Cerebellar cortex (tissue), 1 donor: ENCODE measurements at regions not wholly inside any gene's neighbourhood (a gene's known extent, or its start where the extent isn't known, plus 50 kb on each side); places are given as distances from the start of the nearest gene placed in this dataset.
A peak's percentile ranks its signal among the peaks of the same experiment; 100 is the strongest.

Source experiments
- DNase-seq: peaks from one replicate; pipeline ENCODE4 v3.0.0-alpha.2; 2015; ENCODE audit warnings: low spot score

DNA sequence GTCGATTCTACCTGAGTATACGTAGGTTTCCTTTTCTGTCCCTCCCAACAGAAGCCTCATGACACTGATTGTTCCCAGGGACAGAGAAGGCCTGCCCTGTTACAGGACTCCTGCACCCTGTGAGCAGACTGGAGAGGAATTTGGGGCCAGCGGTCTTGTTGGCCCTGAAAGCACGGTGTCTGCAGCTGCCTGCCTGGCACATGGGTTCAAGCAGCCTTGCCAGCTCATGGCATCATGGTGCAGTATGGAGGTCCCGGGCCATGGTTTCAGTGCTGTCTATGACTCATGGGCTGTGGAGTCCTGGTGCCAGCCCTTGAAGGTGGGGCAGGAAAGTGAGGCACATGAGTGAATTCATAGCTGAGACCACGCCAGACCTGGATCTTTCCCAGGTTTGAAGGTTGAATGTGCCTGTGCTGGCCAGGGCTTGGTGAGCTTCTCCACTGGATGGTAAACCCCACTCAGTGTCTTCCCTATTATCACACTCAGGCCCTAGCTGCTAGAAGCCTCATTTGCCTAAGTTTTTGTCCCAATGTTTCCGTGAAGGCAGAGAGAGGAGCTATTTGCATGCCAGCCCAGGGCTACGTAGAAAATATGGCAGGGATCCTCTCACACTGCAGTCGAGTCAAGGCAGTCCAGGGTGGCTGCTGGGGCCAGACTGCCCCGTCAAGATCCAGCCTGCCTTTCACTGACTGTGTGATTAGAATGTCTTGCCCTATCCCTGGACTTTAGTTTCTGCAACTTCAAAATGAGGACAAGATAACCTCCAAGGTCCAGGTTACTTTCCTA is 277.2 kb upstream of the CCL2 start:
- no peak for DNase-seq

DNA sequence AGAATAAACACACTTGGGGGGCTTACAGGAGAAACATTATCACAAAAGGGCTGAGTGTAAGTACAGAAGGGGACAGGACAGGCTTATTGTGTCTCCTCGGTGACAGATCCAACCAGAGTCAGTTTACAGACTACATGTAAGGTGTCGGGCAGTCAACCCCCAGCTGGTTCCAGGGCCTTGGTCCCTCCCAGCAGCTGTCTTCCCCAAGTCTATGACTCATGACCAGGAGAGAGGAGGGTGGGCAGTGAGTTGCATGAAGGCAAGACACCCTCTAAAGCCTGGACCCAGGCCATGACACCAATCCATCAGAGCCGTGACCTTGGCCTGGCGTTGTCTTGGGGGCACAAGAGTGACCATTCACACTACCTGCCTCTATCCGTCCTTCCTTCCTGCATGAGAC is 276.2 kb upstream of the CCL2 start:
- DNase-seq = no peak

DNA sequence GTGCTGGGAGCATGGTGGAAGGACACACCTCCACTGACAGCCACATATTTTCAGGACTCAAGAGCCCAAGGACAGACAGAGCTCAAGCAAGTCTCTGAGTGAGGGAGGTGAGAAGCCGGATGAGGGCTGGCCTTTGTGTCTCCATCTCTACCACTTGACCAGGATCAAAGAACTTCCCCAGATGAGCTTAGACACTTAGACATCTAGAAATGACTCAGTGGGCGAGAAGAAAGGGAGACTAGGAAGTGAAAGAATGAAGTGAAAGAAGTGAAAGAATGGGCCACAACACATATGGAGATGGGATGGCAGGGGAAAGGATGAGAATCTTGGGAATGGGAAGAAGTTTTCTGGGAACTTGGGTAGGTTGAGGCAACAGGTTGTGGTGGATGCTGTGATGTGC is 274.9 kb upstream of the CCL2 start:
- DNase-seq = no peak

DNA sequence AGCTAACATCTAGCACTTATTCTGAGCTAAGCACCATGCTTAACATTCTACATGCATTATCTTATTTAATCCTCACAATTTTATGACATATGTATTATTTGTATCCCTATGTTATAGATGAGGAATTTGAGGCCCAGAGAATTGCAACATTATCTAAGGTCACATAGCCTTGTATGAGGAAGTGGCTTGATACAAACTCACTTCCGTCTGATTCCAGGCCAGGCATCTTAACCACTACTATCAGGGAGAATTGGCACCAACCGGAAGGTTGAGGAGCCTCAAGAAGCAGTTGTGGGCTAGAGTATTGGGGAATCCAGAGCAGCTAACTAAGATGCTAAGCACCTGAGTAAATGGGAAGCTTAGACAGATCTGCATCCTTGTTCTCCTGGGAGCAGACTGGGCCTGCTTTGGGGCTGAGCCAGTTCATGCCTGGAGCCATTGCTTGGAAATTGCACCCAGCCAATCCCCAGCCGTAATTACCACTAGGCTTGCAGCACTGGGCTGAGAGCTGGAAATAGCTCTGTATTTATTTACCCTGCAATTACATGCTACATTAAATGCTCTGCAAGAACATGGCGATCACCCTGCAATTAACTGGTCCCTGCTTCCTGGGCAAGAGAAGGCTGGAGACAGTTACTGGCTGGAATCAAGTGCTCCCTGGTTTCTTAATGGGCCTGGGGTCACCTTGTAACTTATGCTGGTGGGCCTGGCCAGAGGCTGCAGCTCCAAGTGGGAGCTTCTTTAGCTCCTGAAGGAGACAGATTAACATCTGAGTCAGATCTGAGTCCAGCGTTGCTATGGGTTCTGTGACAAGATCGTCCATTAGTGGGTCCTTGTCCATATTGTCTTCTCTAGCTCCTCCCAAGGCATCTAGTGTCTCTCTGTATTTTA is 273.1 kb upstream of the CCL2 start:
- peak; percentile 4 for DNase-seq

DNA sequence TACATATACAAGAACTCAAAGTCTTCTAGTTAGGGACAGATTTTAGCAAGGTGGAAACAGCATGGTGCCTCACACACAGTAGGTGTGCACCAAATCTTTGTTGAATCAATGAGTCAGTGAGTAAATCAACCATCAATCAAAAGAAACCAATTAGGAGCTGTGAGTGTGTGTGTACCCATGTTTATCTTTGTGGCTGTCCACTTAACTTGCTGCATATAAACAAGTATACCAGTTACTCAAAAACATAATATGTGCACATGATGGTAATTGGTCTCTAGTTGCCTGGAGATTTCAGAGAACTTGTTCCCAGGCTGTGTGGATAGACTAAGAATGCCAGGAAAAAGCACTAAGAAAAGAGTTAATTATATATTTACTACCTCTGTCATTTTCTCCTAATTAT is 272.2 kb upstream of the CCL2 start:
- no peak for DNase-seq

DNA sequence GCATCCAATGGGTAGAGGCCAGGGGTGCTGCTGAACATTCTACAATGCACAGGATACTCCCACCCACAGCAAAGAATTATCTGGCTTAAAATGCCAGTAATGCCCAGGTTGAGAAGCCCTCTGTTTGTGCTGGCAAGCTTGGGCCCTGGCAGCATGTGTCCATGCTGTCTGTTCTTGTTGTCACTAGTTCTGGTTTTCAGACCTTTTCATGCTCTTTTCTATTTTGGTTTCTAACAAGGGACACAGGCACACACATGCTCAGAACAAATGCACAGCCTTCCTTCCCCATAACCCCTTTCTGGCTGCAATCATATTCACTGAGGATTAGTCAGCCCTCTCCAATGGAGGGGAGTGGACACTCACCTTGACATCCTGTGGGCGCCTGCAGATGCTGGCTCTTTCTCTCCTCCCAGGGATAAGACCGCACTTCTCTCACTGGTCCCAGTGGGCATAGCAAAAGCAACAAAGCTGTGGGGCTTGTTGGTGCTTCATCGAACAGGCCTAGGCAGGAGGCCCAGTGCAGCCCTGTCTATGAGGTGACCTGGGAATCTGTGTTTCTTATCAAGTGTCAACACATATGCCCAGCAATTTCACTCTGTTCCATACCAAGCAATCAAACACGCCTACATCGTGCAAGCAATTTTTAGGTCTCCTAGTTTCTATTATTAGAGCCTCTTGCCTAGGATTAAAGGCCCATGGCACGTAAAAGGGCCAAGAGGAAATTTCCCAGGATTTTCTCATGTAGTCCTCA is 271.1 kb upstream of the CCL2 start:
- peak; percentile 59 for DNase-seq

DNA sequence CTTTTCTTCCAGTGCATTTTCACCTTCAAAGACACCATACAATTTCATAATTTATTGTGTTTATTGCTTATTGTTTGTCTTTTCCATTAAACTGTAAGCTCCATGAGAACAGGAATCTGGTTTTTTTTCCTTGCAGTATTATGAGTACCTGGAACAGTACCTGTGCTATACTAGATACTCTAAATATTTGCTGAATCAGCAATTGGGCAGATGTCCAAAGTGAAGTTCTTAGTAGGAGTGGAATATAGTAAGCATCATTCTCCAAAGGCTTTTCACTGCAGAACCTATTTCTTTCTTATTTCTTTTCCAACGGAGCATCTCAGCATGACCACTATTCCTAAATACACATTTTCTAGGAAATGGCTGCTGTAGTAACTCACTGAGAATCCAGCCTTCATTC is 269.0 kb upstream of the CCL2 start:
- no peak for DNase-seq

DNA sequence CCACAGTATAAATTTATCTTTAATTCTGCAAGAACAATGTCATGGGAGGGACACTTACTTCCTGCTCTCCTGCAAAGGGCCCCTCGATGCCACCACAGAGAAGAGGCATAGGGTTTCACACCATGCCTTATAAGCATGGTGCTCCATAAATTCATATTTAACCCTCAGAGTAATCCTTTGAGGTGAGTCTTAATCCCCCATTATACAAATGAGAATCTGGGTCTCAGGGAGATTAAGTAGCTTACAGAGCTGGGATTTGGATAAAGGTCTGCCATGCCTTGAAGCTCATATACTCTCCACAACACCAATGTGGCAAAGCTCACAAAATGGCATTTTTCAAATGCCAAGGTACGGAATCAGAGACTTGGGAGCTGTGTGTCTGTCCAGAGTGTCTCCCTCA is 268.5 kb upstream of the CCL2 start:
- no peak for DNase-seq

DNA sequence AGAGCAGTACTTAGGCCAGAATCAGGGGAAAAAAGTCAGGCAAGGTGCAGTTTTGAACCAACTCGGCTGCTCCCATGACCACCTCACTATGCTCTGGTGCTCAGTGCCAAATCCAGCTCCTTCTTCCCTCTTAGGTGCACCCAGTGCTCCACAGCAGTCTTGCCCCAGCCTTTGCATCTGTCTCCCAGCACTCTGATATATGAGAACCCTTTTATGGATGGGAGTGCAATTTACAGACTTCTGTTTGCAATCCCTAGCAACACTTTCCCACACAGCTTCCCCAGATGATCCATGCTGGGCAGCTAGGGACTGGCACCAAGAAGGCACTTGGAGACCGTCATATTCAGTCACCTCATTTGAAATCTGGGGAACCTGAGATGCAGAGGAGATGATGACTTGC is 267.9 kb upstream of the CCL2 start:
- DNase-seq = no peak

DNA sequence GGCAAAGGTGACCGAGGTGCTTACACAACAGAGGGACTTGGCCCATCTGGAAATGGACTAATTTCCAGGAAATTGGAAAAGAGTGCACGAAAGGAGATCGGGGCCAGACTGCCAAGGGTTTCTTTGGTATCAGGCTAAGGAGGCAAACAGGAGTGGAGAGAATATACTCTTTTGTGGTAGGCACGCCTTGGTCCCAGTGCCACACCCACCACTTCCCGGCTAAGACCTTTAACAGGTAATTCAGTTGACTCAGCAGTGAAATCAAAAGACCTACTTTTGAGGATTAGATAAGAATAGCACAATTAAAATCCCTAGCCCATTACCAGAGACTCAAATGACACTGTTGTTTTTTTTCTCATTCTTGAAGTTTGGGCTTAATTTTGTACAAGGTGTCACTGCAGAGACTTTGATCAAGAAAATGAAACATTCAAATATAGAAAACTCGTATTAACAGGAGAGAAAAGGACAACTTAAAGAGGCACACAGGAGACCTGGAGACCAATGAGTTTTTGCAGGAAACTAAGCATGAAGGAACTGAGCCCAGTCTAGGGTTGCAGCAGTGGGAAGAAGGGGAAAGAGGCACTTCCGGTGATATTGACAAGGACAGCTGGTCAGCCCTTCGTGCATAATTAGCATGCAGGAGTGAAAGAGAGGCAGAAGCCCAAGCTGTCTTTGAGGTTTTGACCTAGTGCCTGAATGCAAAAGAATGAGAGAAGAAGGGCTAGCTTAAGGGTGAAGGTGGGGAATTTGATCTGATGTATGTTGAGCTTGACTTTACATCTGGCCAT is 265.5 kb upstream of the CCL2 start:
- no peak for DNase-seq

DNA sequence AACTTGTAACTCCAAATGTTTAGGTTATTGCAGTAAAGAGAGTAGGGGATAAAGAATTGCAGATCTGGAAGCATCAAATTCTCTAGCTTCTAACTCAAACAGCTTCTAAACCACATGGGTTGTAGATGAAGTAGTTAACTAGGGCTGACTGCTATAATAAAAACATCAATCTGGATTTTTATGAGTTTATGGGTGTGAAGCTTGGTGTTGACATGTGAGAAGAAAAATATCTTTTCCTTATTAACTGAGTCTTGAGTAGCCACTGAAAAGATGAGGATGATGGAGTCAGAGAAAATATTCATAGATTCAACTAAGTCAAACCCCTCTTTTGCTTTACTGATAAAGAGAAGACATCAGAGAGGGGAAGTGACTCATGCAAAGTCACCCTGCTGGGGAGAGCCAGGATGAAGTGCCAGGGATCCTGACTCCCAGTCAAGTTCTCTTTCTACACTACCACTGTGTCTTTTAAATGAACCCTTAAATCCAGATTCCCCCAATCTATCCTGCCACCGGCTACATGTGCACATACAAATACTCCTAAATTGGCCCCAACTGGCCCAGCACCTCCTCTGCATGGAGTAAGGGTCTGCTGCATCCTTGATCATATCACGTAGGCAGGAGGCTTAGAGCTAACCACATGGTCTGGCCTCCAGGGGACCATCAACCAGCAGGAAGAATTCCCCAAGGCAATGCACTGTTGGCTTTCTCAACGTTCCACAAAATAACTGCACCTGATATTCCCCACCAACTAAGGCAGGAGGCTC is 264.0 kb upstream of the CCL2 start:
- DNase-seq = no peak

DNA sequence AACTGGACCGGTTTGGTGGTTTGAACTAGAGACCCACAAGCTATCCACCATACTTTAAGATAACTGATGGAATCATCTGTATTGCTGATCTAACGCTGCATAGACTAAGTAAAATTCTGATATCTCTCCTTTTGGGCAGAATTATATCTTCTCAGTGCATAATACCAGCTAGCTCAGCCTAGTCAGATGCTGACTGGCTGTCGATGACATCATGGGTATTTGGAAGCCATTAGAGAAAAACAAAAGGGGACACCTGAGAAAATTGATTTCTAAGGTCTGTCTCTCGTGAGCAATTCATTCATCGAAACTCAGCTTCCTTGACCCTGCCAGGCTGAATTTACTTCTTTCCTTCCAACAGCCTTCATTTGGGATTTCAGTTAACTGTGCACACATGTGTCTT is 263.0 kb upstream of the CCL2 start:
- DNase-seq = no peak

DNA sequence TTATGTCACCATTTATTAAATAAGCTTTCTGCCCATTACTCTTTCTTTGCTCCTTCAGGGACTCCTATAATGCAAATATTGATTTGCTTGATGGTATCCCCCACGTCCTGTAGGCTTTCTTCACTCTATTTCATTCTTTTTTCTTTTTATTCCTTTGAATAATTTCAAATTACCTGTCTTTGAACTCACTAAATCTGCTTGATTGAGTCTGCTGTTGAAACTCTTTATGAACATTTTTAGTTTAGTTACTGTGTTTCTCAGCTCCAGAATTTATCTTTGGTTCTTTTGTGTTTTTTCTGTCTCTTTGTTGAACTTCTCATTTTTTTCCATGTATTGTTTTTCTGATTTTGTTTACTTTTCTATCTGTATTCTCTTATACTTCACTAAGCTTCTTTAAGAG is 254.4 kb upstream of the CCL2 start:
- DNase-seq = no peak

DNA sequence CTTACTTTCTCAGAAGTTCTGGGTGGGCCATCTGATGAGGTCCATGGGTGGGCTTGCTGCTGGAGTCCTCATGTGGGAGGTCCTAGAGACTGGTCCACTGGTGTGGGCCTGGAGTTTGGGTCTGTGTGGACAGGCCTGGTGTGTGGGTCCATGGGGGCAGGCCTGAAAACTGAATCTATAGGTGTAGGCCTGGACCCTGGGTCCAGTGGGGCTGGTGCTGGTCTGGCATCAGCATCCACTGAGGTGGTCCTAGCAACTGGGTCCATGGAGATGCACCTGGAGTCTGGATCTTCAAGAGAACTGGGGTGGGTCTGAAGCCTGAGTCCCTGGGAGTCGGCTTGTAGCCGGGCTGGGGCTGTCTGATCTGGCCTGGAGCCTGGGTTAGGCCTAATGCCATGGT is 253.8 kb upstream of the CCL2 start:
- DNase-seq = no peak

DNA sequence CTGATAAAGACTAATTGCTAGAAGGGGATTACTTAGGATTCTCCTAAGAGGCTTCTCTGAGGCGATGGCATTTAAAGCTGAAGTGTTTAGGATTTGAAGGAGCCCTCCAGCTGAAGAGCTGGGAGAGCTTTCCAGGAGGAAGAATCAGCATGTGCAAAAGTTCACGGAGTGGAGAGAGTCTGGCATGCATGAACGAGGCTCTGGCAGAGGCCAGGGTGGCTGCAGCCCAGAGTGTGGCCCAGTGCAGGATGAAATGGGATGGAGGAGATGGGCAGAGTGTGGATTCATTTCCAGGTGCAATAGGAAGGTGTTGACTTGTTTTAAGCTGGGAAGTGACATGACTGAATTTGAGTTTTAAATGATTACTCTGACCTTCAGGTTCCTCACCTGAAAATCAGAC is 249.0 kb upstream of the CCL2 start:
- no peak for DNase-seq

DNA sequence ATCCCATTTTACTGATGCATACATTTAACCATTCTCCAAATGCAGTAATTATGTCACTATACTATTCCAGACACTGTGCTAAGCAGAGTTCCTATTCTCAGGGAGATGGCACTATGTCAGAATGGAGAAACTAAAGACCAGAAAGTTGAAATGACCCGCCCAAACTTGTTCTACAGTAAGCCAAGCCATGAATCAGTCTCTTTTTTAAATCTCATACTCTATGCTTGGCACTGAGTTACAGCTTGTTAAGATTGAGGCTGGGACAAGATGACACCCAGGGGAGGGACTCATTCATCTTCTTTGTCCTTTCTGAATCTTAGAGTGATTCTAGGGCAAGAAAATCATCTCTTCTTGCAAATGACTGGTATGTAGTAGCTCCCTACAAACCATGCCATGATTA is 247.0 kb upstream of the CCL2 start:
- no peak for DNase-seq

DNA sequence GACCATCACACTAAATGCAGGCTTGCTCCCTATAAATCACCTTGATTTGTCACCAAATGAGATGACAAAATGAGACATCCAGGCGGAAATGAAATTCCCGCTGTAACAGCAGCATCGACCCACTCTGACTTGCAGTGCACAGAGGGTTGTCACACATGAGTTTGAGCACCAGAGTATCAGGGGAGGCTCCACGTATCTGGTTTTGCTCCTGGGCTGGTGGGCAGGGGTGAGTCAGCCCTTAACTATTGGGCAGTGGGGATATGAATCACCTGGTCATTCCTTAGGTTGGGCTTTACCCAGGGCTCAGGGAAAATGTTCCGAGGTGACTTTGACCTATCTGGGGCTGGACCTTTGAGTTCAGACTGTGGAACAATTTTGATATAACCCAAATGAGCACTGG is 245.2 kb upstream of the CCL2 start:
- DNase-seq = no peak

DNA sequence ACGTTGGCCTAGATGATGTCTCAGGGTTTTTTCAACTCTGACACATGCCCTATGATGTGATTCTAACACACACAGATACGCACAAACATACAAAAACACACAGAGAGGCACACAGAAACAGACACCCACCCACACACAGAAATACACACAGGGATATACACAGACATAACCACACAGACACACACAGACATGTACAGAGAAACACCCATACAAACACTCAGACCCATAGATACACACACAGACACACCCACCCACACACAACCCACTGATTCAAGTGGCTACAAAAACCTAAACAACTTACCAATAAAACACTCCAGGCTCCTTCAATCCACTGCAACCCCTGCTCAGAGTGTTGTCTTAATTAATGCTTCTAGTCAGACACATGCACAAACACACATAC is 244.6 kb upstream of the CCL2 start:
- no peak for DNase-seq

DNA sequence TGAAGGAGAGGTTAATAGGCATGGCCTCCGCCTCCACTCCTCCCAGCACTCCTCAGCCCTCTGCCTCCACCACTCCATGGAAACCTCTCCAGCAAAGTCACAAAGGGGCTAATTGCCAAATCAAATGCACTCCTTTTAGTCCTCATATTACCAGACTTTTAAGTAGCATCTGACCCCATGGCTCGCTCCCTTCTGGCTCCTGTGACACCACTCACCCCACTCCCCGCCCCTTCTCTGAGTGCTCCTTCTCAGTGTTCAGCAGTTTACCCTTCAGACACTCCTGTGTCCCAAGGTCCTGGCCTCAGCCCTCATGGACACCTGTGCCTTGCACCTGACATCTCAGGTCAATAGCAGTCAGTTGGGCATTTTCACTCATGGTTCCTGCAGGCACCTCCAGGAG is 243.5 kb upstream of the CCL2 start:
- DNase-seq = no peak

DNA sequence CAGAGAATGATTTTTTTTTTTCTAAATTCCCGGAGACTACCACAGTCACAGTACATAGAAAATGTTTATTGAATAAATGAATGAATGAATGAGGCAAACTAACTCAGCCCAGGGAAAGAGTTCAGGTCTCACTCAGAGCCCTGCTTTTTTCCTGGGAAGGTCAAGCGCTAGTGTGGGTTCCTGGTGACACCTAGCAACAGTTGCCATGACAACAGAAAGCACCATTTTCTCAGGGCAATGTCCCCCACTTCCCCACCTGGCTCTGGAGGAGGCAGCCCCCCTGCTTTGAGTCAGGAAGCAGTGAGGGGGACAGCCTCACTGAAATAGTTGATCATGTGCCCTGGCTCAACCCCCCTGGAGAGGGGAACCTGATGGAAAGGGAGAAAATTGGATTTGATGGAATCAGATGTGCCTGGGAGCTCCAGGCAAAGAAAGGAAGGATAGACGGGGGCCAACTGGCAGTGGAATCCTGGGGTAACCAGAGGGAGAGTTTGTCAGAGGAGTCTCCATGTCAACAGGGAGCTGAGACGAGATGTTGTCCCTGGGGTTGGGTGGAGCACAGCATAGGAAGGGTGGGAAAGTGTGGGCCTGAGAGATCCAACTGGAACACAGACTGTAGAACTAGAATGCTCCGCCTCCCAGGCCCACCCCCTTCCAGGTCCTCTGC is 242.2 kb upstream of the CCL2 start:
- DNase-seq = no peak

DNA sequence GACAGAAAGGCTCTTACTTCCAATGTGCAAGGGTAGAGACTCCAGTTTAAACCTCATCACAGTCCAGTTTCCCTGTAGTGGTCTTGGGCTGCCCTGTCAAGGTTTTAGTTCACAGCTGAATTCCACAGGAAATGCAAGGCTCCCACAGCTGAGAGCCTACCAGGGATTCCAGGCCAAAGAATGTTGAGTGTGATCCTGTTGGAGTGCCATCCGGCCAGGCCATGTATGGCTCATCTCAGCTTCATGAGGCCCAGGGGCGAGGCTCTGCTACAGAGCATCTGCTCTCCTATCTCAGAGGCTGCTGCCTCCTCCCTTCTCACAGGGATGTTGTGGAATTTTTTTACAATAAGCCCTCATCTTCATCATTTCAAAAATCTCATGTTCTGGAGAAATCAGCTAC is 239.8 kb upstream of the CCL2 start:
- DNase-seq = no peak
